ENCODE measurements at regions not wholly inside any gene's neighbourhood (a gene's known extent, or its start where the extent isn't known, plus 50 kb on each side); places are given as distances from the start of the nearest gene placed in this dataset.

DNA sequence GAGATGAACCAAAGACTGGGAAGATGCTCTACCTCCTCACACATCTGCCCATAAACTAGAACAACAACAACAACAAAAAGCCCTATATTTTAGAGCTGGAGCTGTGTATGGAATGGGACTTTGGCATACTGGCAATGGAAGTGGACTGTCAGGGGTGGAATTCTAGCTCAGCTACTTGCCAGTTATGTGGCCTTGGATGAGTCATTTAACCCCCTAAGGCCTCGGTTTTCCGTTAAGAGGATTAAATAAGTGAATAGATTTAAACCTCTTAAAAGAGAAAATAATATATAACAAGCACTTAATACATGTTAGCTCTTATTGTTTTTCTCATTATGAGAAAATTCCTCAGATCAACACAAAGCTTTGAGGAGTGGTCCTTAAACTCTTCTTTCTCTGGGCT lies 195.0 kb downstream of the KIF18A start:
- no peak overlapping the region for H3K27ac ChIP-seq
- H3K9me2 ChIP-seq (ENCODE audit: insufficient read depth): no peaks in the 10 kb centered on the region
- TF ChIP-seq EZH2 (IDR thresholded peaks at IDR 0.05; ENCODE audit: insufficient read depth, poor library complexity, severe bottlenecking) (no peak), EZH2phosphoT487 (IDR thresholded peaks at IDR 0.05; ENCODE audit: insufficient read depth, low read depth) (no peak)
- no peak overlapping the region for H3K4me3 ChIP-seq
- 79 to 87% methylated on average over 2 of the region's 2 CpGs for WGBS, 2 experiments (ENCODE audit: low coverage in 1 of 2, low lambda C conversion rate in 2 of 2, missing lambda C conversion rate in 2 of 2)
- peaks cover 26% of the 10 kb centered on the region for H3F3A ChIP-seq (ENCODE audit: insufficient read depth)
- no peaks in the 10 kb centered on the region for H4K20me1 ChIP-seq (ENCODE audit: insufficient read depth)
- H3K79me2 ChIP-seq (ENCODE audit: insufficient read depth): no peaks in the 10 kb centered on the region
- no peak for DNase-seq
- H2AFZ ChIP-seq: no peak overlapping the region
- H3K36me3 ChIP-seq (ENCODE audit: low read depth): no peaks in the 10 kb centered on the region
- in situ Hi-C loops (cut with MboI): no loop called here
- no peaks in the 10 kb centered on the region for H3K27me3 ChIP-seq (replicated peaks; ENCODE audit: insufficient read depth)
- H3K9ac ChIP-seq: no peak overlapping the region
- peaks cover 26% of the 10 kb centered on the region for H3K4me1 ChIP-seq (ENCODE audit: insufficient read depth)
- no peak overlapping the region for H3K4me2 ChIP-seq (ENCODE audit: unreplicated experiment)
- no peaks in the 10 kb centered on the region for H3K9me3 ChIP-seq (ENCODE audit: low read depth)

GRCh38 chr11:27910186-27910931 lies 197.6 kb downstream of the KIF18A start:
- 22 to 23% methylated on average over 5 of the region's 5 CpGs for WGBS, 2 experiments (ENCODE audit: low coverage in 1 of 2, low lambda C conversion rate in 2 of 2, missing lambda C conversion rate in 2 of 2)
- Histone ChIP-seq H3F3A (ENCODE audit: insufficient read depth) (peaks cover 26% of the 10 kb centered on the region), H3K9me3 (ENCODE audit: low read depth) (no peaks in the 10 kb centered on the region), H3K27ac (peak overlapping the region; percentile 64), H3K9ac (peak overlapping the region; percentile 13; the same call in 1 of the 2 replicates), H4K20me1 (ENCODE audit: insufficient read depth) (no peaks in the 10 kb centered on the region), H3K9me2 (ENCODE audit: insufficient read depth) (no peaks in the 10 kb centered on the region), H3K4me2 (ENCODE audit: unreplicated experiment) (peak overlapping the region; percentile 55), H3K27me3 (replicated peaks; ENCODE audit: insufficient read depth) (no peaks in the 10 kb centered on the region), H3K36me3 (ENCODE audit: low read depth) (no peaks in the 10 kb centered on the region), H3K79me2 (ENCODE audit: insufficient read depth) (no peaks in the 10 kb centered on the region), H2AFZ (no peak overlapping the region), H3K4me3 (no peak overlapping the region), H3K4me1 (ENCODE audit: insufficient read depth) (peaks cover 27% of the 10 kb centered on the region)
- in situ Hi-C loops (cut with MboI): no loop called here
- TF ChIP-seq EZH2 (IDR thresholded peaks at IDR 0.05; ENCODE audit: insufficient read depth, poor library complexity, severe bottlenecking) (no peak), EZH2phosphoT487 (IDR thresholded peaks at IDR 0.05; ENCODE audit: insufficient read depth, low read depth) (no peak)
- DNase-seq: peak; percentile 87

DNA sequence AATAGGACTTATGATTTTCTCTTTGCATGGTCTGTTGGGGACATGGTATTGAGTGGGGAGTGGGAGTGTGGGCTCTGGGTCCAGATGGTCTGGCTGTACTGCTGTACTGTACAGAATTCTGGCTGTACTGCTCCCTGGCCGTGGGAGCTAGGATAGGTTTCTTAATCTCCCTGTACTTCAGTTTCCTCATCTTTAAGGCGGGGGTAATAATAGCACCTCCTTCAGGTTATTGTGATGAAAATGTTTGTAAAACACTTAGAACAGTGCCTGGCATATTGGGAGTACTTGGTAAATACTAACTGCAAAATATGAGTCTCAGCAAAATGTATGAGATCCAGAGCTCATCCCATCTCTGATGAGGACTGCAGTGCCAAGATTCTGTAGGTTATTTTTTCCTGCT lies 198.6 kb downstream of the KIF18A start:
- H3K27ac ChIP-seq: no peak overlapping the region
- TF ChIP-seq EZH2phosphoT487 (IDR thresholded peaks at IDR 0.05; ENCODE audit: insufficient read depth, low read depth): no peak
- no peak for TF ChIP-seq EZH2 (IDR thresholded peaks at IDR 0.05; ENCODE audit: insufficient read depth, poor library complexity, severe bottlenecking)
- no peaks in the 10 kb centered on the region for H4K20me1 ChIP-seq (ENCODE audit: insufficient read depth)
- H3F3A ChIP-seq (ENCODE audit: insufficient read depth): peaks cover 35% of the 10 kb centered on the region
- in situ Hi-C loops (cut with MboI): no loop called here
- H2AFZ ChIP-seq: no peak overlapping the region
- H3K4me1 ChIP-seq (ENCODE audit: insufficient read depth): peaks cover 36% of the 10 kb centered on the region
- no peaks in the 10 kb centered on the region for H3K27me3 ChIP-seq (replicated peaks; ENCODE audit: insufficient read depth)
- H3K4me3 ChIP-seq: no peak overlapping the region
- H3K4me2 ChIP-seq (ENCODE audit: unreplicated experiment): no peak overlapping the region
- H3K9ac ChIP-seq: no peak overlapping the region
- no peaks in the 10 kb centered on the region for H3K9me2 ChIP-seq (ENCODE audit: insufficient read depth)
- no peak for DNase-seq
- no peaks in the 10 kb centered on the region for H3K9me3 ChIP-seq (ENCODE audit: low read depth)
- H3K79me2 ChIP-seq (ENCODE audit: insufficient read depth): no peaks in the 10 kb centered on the region
- 73 to 76% methylated on average over 2 of the region's 2 CpGs for WGBS, 2 experiments (ENCODE audit: low coverage in 1 of 2, low lambda C conversion rate in 2 of 2, missing lambda C conversion rate in 2 of 2)
- H3K36me3 ChIP-seq (ENCODE audit: low read depth): no peaks in the 10 kb centered on the region

DNA sequence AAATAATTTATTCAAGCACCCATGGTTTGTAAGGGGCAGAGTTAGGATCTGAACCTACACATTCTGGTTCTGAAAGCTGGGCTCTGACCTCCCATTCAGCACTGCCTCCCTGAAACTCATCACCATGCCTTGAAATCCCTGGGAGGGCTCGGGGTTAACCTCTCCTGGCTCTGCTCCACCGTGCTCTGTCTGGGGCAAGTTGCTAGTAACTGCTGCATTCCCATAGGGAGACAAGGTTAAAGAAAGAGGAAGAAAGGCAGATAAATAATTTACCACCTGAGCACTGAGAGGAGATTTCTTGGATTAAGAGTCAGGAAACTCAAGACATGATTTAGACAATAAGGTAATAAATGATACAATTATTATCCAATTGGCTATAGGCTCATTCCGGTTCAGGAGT lies 199.3 kb downstream of the KIF18A start:
- Histone ChIP-seq H3K79me2 (ENCODE audit: insufficient read depth) (no peaks in the 10 kb centered on the region), H2AFZ (no peak overlapping the region), H4K20me1 (ENCODE audit: insufficient read depth) (no peaks in the 10 kb centered on the region), H3K4me2 (ENCODE audit: unreplicated experiment) (no peak overlapping the region), H3K9me3 (ENCODE audit: low read depth) (no peaks in the 10 kb centered on the region), H3K36me3 (ENCODE audit: low read depth) (no peaks in the 10 kb centered on the region), H3K9me2 (ENCODE audit: insufficient read depth) (no peaks in the 10 kb centered on the region), H3K27ac (no peak overlapping the region), H3K9ac (no peak overlapping the region), H3F3A (ENCODE audit: insufficient read depth) (peaks cover 35% of the 10 kb centered on the region), H3K4me1 (ENCODE audit: insufficient read depth) (peaks cover 36% of the 10 kb centered on the region), H3K27me3 (replicated peaks; ENCODE audit: insufficient read depth) (no peaks in the 10 kb centered on the region), H3K4me3 (no peak overlapping the region)
- TF ChIP-seq EZH2 (IDR thresholded peaks at IDR 0.05; ENCODE audit: insufficient read depth, poor library complexity, severe bottlenecking) (no peak), EZH2phosphoT487 (IDR thresholded peaks at IDR 0.05; ENCODE audit: insufficient read depth, low read depth) (no peak)
- 45 to 68% methylated on average over 3 of the region's 3 CpGs for WGBS, 2 experiments (ENCODE audit: low coverage in 1 of 2, low lambda C conversion rate in 2 of 2, missing lambda C conversion rate in 2 of 2)
- DNase-seq: no peak
- in situ Hi-C loops (cut with MboI): no loop called here

All from GM23248 (cell line).